NB4 (cell line): ENCODE measurements at regions not wholly inside any gene's neighbourhood (a gene's known extent, or its start where the extent isn't known, plus 50 kb on each side); places are given as distances from the start of the nearest gene placed in this dataset.

Experiments
- DNase-seq: peaks from one replicate; pipeline ENCODE4 v3.0.0; 2010; ENCODE audit warnings: low read depth
- H3K4me3 ChIP-seq: one replicate; pipeline ENCODE4 v1.5.1; 2011; ENCODE audit warnings: mild to moderate bottlenecking, low read depth, low read length, moderate library complexity
- CTCF ChIP-seq: IDR thresholded peaks from one replicate; pipeline ENCODE4 v1.5.1; 2012; ENCODE audit warnings: low read depth, low read length
- MAX ChIP-seq: IDR thresholded peaks from 2 replicates; pipeline ENCODE4 v1.6.1; 2011; ENCODE audit warnings: low read depth, low read length
- MYC ChIP-seq: IDR thresholded peaks from 2 replicates; pipeline ENCODE4 v1.6.1; 2011; ENCODE audit warnings: low read depth, low read length
- POLR2A ChIP-seq: IDR thresholded peaks from 2 replicates; pipeline ENCODE4 v1.6.1; 2011; ENCODE audit warnings: mild to moderate bottlenecking; ENCODE audit not compliant: insufficient read length; ENCODE audit errors: extremely low read depth

GRCh38 chr6:74626288-74626687 is 579.6 kb downstream of the COL12A1 start:
- TF ChIP-seq MYC = no peak
- TF ChIP-seq POLR2A = no peak
- TF ChIP-seq MAX = no peak
- no peak for TF ChIP-seq CTCF
- DNase-seq = no peak
- H3K4me3 ChIP-seq = no peak overlapping the region

- TF ChIP-seq MYC (no peak), MAX (no peak), CTCF (no peak), POLR2A (no peak)
- H3K4me3 ChIP-seq = no peak overlapping the region
- no peak for DNase-seq
Observed at GRCh38 chr6:74623027-74623426, 582.8 kb downstream of the COL12A1 start.

- H3K4me3 ChIP-seq = no peak overlapping the region
- TF ChIP-seq CTCF (no peak), MAX (no peak), MYC (no peak), POLR2A (no peak)
- DNase-seq = no peak
Observed at GRCh38 chr6:74611220-74611619, 594.6 kb downstream of the COL12A1 start.

- TF ChIP-seq MYC (no peak), CTCF (no peak), POLR2A (no peak), MAX (no peak)
- H3K4me3 ChIP-seq = no peak overlapping the region
- DNase-seq = no peak
Observed at GRCh38 chr6:74610352-74610751, 595.5 kb downstream of the COL12A1 start.

GRCh38 chr6:74609871-74610270 is 596.0 kb downstream of the COL12A1 start:
- no peak overlapping the region for H3K4me3 ChIP-seq
- TF ChIP-seq CTCF (no peak), POLR2A (no peak)
- no peak for DNase-seq

- DNase-seq = no peak
- TF ChIP-seq MAX (no peak), MYC (no peak), CTCF (no peak)
- H3K4me3 ChIP-seq = no peak overlapping the region
Observed at GRCh38 chr6:74607934-74608333, 597.9 kb downstream of the COL12A1 start.
